ENCODE measurements at regions not wholly inside any gene's neighbourhood (a gene's known extent, or its start where the extent isn't known, plus 50 kb on each side); places are given as distances from the start of the nearest gene placed in this dataset.

- TF ChIP-seq POLR2A (IDR thresholded peaks at IDR 0.05) (no peak), CTCF (IDR thresholded peaks at IDR 0.05) (no peak)
Observed at GRCh38 chr4:127548990-127549925, 83.5 kb upstream of the INTU start.

Data from lower leg skin (tissue), 3 donors.